HEK293 (cell line): ENCODE measurements at regions not wholly inside any gene's neighbourhood (a gene's known extent, or its start where the extent isn't known, plus 50 kb on each side); places are given as distances from the start of the nearest gene placed in this dataset.

Experiments used
- YY1 ChIP-seq: fragments of 450-650 bp; formaldehyde crosslinking; IDR thresholded peaks from 2 replicates; pipeline ENCODE4 v1.5.1; 2018; ENCODE audit warnings: missing biosample characterization, missing genetic modification characterization
- ZNF121 ChIP-seq: fragments of 450-650 bp; formaldehyde crosslinking; IDR thresholded peaks from 2 replicates; pipeline ENCODE4 v1.5.1; 2016; ENCODE audit warnings: missing biosample characterization, missing genetic modification characterization
- ZNF626 ChIP-seq: fragments of 450-650 bp; sonication (Bioruptor Pico); formaldehyde crosslinking; IDR thresholded peaks from 2 replicates; pipeline ENCODE4 v1.5.1; 2018; ENCODE audit warnings: missing biosample characterization, missing genetic modification characterization, inconsistent platforms
- ZNF776 ChIP-seq: fragments of 450-650 bp; formaldehyde crosslinking; IDR thresholded peaks from 2 replicates; pipeline ENCODE4 v1.5.0; 2017; ENCODE audit warnings: missing biosample characterization, missing genetic modification characterization, borderline replicate concordance
- TF ChIP-seq, protein P1 (sequence below): IDR thresholded peaks from 2 replicates; pipeline ENCODE4 v1.6.1; 2011; ENCODE audit warnings: mild to moderate bottlenecking, low read depth, low read length, borderline replicate concordance
- TF ChIP-seq, protein P2 (sequence below): fragments of 450-650 bp; formaldehyde crosslinking; IDR thresholded peaks from 2 replicates; pipeline ENCODE4 v1.5.1; 2016; ENCODE audit warnings: missing biosample characterization, missing genetic modification characterization

DNA sequence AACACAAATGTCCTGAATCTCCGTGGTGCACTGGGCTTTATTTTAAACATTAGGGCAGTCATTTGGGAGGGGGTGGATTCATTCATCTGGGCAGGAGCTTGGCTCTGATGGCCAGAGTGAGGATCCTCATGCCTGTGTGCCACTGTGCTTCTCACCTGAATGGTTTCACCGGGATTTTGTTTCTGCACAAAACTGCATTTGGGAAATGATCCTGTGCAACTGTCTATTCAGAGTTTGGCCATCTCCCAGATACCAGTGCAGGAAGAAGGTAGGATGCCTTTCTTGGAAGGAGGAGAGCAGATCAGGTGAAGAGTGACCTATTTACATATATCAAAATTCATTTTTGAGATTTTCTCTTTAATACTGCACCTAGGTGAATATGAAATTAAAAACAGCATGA, 514.4 kb upstream of the SEMA6A start:
- TF ChIP-seq, protein P1, sequence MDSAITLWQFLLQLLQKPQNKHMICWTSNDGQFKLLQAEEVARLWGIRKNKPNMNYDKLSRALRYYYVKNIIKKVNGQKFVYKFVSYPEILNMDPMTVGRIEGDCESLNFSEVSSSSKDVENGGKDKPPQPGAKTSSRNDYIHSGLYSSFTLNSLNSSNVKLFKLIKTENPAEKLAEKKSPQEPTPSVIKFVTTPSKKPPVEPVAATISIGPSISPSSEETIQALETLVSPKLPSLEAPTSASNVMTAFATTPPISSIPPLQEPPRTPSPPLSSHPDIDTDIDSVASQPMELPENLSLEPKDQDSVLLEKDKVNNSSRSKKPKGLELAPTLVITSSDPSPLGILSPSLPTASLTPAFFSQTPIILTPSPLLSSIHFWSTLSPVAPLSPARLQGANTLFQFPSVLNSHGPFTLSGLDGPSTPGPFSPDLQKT = no peak
- TF ChIP-seq ZNF121 (tag by site-specific recombination) = no peak
- TF ChIP-seq ZNF776 = no peak
- TF ChIP-seq ZNF626 = no peak
- TF ChIP-seq YY1 (tag by site-specific recombination) = no peak
- TF ChIP-seq, protein P2, sequence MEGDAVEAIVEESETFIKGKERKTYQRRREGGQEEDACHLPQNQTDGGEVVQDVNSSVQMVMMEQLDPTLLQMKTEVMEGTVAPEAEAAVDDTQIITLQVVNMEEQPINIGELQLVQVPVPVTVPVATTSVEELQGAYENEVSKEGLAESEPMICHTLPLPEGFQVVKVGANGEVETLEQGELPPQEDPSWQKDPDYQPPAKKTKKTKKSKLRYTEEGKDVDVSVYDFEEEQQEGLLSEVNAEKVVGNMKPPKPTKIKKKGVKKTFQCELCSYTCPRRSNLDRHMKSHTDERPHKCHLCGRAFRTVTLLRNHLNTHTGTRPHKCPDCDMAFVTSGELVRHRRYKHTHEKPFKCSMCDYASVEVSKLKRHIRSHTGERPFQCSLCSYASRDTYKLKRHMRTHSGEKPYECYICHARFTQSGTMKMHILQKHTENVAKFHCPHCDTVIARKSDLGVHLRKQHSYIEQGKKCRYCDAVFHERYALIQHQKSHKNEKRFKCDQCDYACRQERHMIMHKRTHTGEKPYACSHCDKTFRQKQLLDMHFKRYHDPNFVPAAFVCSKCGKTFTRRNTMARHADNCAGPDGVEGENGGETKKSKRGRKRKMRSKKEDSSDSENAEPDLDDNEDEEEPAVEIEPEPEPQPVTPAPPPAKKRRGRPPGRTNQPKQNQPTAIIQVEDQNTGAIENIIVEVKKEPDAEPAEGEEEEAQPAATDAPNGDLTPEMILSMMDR = no peak
